NCI-H460 (cell line): ENCODE measurements at regions not wholly inside any gene's neighbourhood (a gene's known extent, or its start where the extent isn't known, plus 50 kb on each side); places are given as distances from the start of the nearest gene placed in this dataset.

Experiments used
- DNase-seq: peaks from one replicate; pipeline ENCODE4 v3.0.0-alpha.2; 2016; ENCODE audit warnings: low read depth; ENCODE audit errors: extremely low read depth

GRCh38 chr3:22969276-22969675 lies 233.9 kb upstream of the UBE2E2 start:
- no peak for DNase-seq

GRCh38 chr3:22971497-22971896 lies 231.6 kb upstream of the UBE2E2 start:
- no peak for DNase-seq

- DNase-seq: no peak
Measured at GRCh38 chr3:22977042-22977441, 226.1 kb upstream of the UBE2E2 start.

GRCh38 chr3:22977650-22978289 lies 225.4 kb upstream of the UBE2E2 start:
- no peak for DNase-seq

GRCh38 chr3:22979581-22979980 lies 223.5 kb upstream of the UBE2E2 start:
- DNase-seq: no peak

GRCh38 chr3:22980346-22980745 lies 222.8 kb upstream of the UBE2E2 start:
- no peak for DNase-seq

- DNase-seq: no peak
Measured at GRCh38 chr3:22981166-22981565, 222.0 kb upstream of the UBE2E2 start.

- no peak for DNase-seq
Measured at GRCh38 chr3:22981861-22982260, 221.3 kb upstream of the UBE2E2 start.

GRCh38 chr3:22982981-22983587 lies 220.0 kb upstream of the UBE2E2 start:
- no peak for DNase-seq

- no peak for DNase-seq
Measured at GRCh38 chr3:22986958-22987357, 216.2 kb upstream of the UBE2E2 start.

- no peak for DNase-seq
Measured at GRCh38 chr3:22988566-22988965, 214.6 kb upstream of the UBE2E2 start.

- DNase-seq: no peak
Measured at GRCh38 chr3:22989716-22990115, 213.4 kb upstream of the UBE2E2 start.

- DNase-seq: no peak
Measured at GRCh38 chr3:22990291-22991200, 212.6 kb upstream of the UBE2E2 start.

GRCh38 chr3:22994781-22995180 lies 208.3 kb upstream of the UBE2E2 start:
- DNase-seq: no peak

GRCh38 chr3:22996920-22997571 lies 206.1 kb upstream of the UBE2E2 start:
- DNase-seq: no peak

GRCh38 chr3:23000371-23000770 lies 202.8 kb upstream of the UBE2E2 start:
- no peak for DNase-seq

- no peak for DNase-seq
Measured at GRCh38 chr3:23002151-23002550, 201.0 kb upstream of the UBE2E2 start.

- DNase-seq: no peak
Measured at GRCh38 chr3:23002836-23003732, 200.0 kb upstream of the UBE2E2 start.

GRCh38 chr3:23003733-23004046 lies 199.4 kb upstream of the UBE2E2 start:
- DNase-seq: no peak

- peak; percentile 77 for DNase-seq
Measured at GRCh38 chr3:23004971-23005370, 198.2 kb upstream of the UBE2E2 start.
